VCaP (cell line): ENCODE measurements at regions not wholly inside any gene's neighbourhood (a gene's known extent, or its start where the extent isn't known, plus 50 kb on each side); places are given as distances from the start of the nearest gene placed in this dataset.

Source experiments
- H3K27ac ChIP-seq: fragments of 450-650 bp; 2 replicates; pipeline ENCODE4 v1.5.1; 2017
- CTCF ChIP-seq: fragments of 450-650 bp; conservative IDR thresholded peaks from 2 replicates; pipeline ENCODE4 v1.5.1; 2017; ENCODE audit warnings: mild to moderate bottlenecking, moderate library complexity

DNA sequence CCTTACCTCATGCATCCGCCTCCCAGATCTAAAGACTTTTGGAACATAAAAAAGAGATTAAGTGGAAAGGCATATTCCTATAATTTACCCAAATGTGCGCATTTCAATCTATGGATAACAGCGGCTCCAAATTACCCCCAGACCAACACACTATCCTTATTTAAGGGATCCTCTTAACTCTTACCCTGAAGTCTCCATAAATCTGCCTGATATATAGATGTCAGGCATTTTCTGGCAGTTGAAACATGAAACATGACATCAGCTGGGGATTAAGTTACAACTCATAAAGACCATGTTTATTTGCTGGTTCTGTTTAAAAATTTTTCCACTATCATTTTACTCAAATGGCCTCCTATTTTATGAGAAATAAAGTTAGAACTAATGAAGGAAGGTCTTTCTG lies 478.5 kb upstream of the SALL1 start:
- TF ChIP-seq CTCF: no peak
- H3K27ac ChIP-seq: no peak overlapping the region

DNA sequence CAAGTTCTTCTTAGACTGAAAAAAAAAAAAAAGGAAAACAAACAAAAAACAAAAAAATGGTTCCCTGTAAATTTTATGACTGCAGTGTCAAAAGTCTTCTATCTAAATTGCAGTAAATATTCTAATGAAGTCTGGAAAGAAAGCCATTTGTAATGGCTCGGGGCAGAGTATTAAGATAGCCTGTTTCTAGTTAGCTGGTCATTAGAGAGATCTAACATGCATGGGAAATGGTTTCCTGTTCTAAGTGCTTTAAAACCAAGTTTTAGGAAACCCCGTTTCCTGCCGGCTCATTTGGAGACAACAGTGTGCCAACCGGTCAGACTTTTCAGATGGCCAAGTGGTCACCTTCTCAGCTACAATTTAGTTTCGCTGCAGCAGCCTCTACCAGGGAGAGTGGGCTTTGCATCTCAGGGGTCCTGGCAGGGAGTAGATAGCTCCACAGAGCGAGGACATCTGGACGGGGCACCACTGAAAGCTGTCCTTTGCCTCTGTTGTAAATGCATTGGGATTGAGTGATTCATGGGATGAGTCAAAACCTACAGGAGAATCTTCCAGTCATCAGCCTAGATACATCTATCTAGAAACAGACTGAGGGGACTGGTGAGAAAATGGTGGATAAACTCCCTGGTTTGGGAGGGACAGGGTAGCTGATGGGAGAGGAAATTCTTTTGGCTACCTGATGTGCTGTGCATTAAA lies 473.2 kb upstream of the SALL1 start:
- no peak for TF ChIP-seq CTCF
- H3K27ac ChIP-seq: no peak overlapping the region

DNA sequence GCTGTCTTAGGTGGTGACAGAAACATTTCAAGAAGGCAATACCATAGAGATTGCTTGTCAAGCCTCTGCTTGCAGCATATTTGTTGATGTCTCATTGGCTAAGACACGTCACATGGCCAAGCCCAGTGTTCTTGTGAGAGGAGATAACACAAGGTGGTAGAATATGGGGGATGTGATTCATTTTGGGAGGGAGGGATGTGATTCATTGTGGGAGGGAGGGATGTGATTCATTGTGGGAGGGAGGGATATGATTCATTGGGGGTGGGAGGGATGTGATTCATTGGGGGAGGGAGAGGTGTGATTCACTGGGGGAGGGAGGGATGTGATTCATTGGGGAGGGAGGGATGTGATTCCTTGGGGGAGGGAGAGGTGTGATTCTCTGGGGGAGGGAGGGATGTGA lies 470.5 kb upstream of the SALL1 start:
- TF ChIP-seq CTCF: no peak
- no peak overlapping the region for H3K27ac ChIP-seq

GRCh38 chr16:51615141-51615540 lies 464.1 kb upstream of the SALL1 start:
- H3K27ac ChIP-seq: no peak overlapping the region
- no peak for TF ChIP-seq CTCF

- no peak for TF ChIP-seq CTCF
- H3K27ac ChIP-seq: no peak overlapping the region
Observed at GRCh38 chr16:51607201-51607651, 456.2 kb upstream of the SALL1 start.

DNA sequence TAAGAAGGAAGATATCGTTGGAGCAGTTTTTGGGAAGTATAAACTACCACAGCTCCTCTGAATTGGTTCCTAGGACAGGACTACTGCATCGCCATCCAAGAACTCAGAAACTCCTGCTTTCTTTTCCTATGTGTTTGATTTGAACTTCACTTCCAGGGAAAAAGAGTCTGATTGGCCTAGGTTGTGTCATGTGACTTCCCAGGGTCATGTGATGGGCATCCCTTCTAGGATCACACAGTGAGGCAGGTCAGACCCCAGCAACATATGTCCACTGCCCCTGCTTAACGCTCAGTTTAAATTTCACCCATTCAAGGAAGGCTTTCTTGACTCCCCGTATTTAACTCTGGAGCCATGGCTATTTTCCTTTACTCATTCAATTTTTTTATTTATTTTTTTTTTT lies 445.2 kb upstream of the SALL1 start:
- H3K27ac ChIP-seq: no peak overlapping the region
- no peak for TF ChIP-seq CTCF

DNA sequence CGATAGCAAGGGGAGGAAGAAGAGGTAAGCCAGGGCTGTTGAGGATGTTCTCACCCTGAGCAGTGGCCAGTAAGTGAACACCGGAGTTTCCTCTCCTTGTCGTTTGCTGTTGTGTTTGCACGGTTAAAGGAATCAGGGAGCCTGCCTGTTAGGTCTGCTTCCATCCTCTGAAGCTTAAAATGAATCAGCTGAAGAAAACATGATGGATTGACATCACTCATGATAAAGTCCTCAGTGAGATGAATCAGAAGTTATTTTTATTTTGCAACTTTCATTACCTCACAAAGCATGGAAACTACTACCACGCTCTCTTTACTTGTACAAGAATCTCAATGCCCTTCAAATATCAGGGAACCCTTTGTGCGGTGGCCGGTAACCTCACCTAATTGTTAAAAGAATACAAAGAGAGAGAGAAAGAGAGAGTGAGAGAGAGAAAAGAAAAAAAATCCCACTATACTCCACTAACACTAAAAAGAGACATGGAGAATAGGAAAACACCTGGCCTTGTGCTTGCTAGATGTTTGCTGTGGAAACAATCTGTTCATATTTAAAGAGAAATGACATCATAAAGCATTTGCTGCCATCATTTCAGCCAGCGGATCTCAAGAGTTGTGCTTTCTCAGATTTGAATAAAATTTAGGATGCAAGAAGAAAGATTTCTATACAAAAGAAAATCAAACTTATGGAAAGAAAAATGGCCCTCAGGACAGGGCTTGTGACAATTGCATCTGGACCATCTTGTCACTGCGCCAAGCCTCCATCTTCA lies 441.6 kb upstream of the SALL1 start:
- TF ChIP-seq CTCF: no peak
- no peak overlapping the region for H3K27ac ChIP-seq
